RWPE2 (cell line): ENCODE measurements at regions not wholly inside any gene's neighbourhood (a gene's known extent, or its start where the extent isn't known, plus 50 kb on each side); places are given as distances from the start of the nearest gene placed in this dataset.

Source experiments
- ATAC-seq: fragments of 200-7000 bp; cut with Tn5 transposase; 3 replicates; pipeline ENCODE4 v1.9.1; 2021; ENCODE audit warnings: low read depth
- DNase-seq: peaks from one replicate; pipeline ENCODE4 v3.0.0-alpha.2; 2020; ENCODE audit warnings: low spot score
- H3K27ac ChIP-seq: fragments of 450-650 bp; 2 replicates; pipeline ENCODE4 v1.5.1; 2017; ENCODE audit warnings: mild to moderate bottlenecking; ENCODE audit not compliant: poor library complexity, severe bottlenecking
- H3K27me3 ChIP-seq: fragments of 250-450 bp; sonication (Bioruptor Pico); 2 replicates; pipeline ENCODE4 v1.5.1; 2021; ENCODE audit warnings: mild to moderate bottlenecking, moderate library complexity; ENCODE audit not compliant: insufficient read depth, poor library complexity, severe bottlenecking
- H3K36me3 ChIP-seq: fragments of 250-450 bp; sonication (Bioruptor Pico); 2 replicates; pipeline ENCODE4 v1.5.1; 2020; ENCODE audit warnings: low read depth, mild to moderate bottlenecking, moderate library complexity
- H3K4me1 ChIP-seq: fragments of 250-450 bp; sonication (Bioruptor Pico); 2 replicates; pipeline ENCODE4 v1.5.1; 2021; ENCODE audit warnings: mild to moderate bottlenecking, moderate library complexity; ENCODE audit not compliant: insufficient read depth, poor library complexity, severe bottlenecking
- H3K4me3 ChIP-seq: fragments of 250-450 bp; sonication (Bioruptor Pico); 2 replicates; pipeline ENCODE4 v1.5.1; 2021; ENCODE audit warnings: mild to moderate bottlenecking, moderate library complexity; ENCODE audit not compliant: severe bottlenecking
- H3K9me3 ChIP-seq: fragments of 250-450 bp; sonication (Bioruptor Pico); 2 replicates; pipeline ENCODE4 v1.5.1; 2021; ENCODE audit warnings: mild to moderate bottlenecking, moderate library complexity; ENCODE audit not compliant: severe bottlenecking
- CTCF ChIP-seq: fragments of 450-650 bp; IDR thresholded peaks from one replicate; pipeline ENCODE4 v1.5.1; 2017; ENCODE audit warnings: mild to moderate bottlenecking, moderate library complexity; ENCODE audit not compliant: poor library complexity, severe bottlenecking

- Histone ChIP-seq H3K27ac (no peak overlapping the region), H3K4me3 (no peak overlapping the region), H3K27me3 (no peaks in the 10 kb centered on the region), H3K9me3 (no peaks in the 10 kb centered on the region), H3K4me1 (no peaks in the 10 kb centered on the region), H3K36me3 (no peaks in the 10 kb centered on the region)
- no peak for ATAC-seq
- DNase-seq = no peak
- TF ChIP-seq CTCF = no peak
Observed at GRCh38 chr6:27761391-27761790, 150.8 kb downstream of the OR2B2 start.

- no peaks in the 10 kb centered on the region for H3K36me3 ChIP-seq
- H3K4me1 ChIP-seq = no peaks in the 10 kb centered on the region
- no peak overlapping the region for H3K4me3 ChIP-seq
- no peak overlapping the region for H3K27ac ChIP-seq
- DNase-seq (no peak), ATAC-seq (peak; percentile 42; the same call in 1 of the 3 replicates)
- H3K9me3 ChIP-seq = no peaks in the 10 kb centered on the region
- no peak for TF ChIP-seq CTCF
- H3K27me3 ChIP-seq = no peaks in the 10 kb centered on the region
Observed at GRCh38 chr6:27760464-27760863, 151.7 kb downstream of the OR2B2 start.

- DNase-seq (no peak), ATAC-seq (0 out of 3 replicates have a peak, but pooled peaks have one; percentile 45)
- no peak for TF ChIP-seq CTCF
Observed at GRCh38 chr6:27759930-27760329, 152.3 kb downstream of the OR2B2 start.

GRCh38 chr6:27758491-27758890 lies 153.7 kb downstream of the OR2B2 start:
- TF ChIP-seq CTCF = no peak
- H3K27me3 ChIP-seq = no peaks in the 10 kb centered on the region
- DNase-seq = no peak

More at GRCh38 chr6:27759930-27760329, 152.3 kb downstream of the OR2B2 start:
- H3K9me3 ChIP-seq = no peaks in the 10 kb centered on the region
- H3K4me3 ChIP-seq = no peak overlapping the region
- H3K4me1 ChIP-seq = no peaks in the 10 kb centered on the region
- H3K27ac ChIP-seq = no peak overlapping the region
- no peaks in the 10 kb centered on the region for H3K36me3 ChIP-seq
- no peaks in the 10 kb centered on the region for H3K27me3 ChIP-seq

GRCh38 chr6:27757307-27757706 lies 154.9 kb downstream of the OR2B2 start:
- TF ChIP-seq CTCF = no peak
- no peak for DNase-seq
- no peaks in the 10 kb centered on the region for H3K9me3 ChIP-seq
- no peak for ATAC-seq
- H3K4me3 ChIP-seq = peak overlapping the region; percentile 24
- H3K4me1 ChIP-seq = no peaks in the 10 kb centered on the region
- no peaks in the 10 kb centered on the region for H3K27me3 ChIP-seq
- no peak overlapping the region for H3K27ac ChIP-seq
- no peaks in the 10 kb centered on the region for H3K36me3 ChIP-seq

More at GRCh38 chr6:27758491-27758890, 153.7 kb downstream of the OR2B2 start:
- Histone ChIP-seq H3K4me3 (no peak overlapping the region), H3K9me3 (no peaks in the 10 kb centered on the region), H3K4me1 (no peaks in the 10 kb centered on the region), H3K36me3 (no peaks in the 10 kb centered on the region), H3K27ac (no peak overlapping the region)
- no peak for ATAC-seq
